HG02759 (cell line): ENCODE measurements at regions not wholly inside any gene's neighbourhood (a gene's known extent, or its start where the extent isn't known, plus 50 kb on each side); places are given as distances from the start of the nearest gene placed in this dataset.

Experiments used
- ATAC-seq: cut with Tn5 transposase; IDR thresholded peaks from one replicate; pipeline ENCODE4 v1.9.1; 2021; ENCODE audit warnings: mild to moderate bottlenecking, moderate library complexity; ENCODE audit not compliant: unreplicated experiment

- ATAC-seq: no peak
Observed at GRCh38 chr11:121946514-121946913, 169.5 kb downstream of the BLID start.

GRCh38 chr11:121944556-121945230, 171.3 kb downstream of the BLID start:
- no peak for ATAC-seq

- no peak for ATAC-seq
Observed at GRCh38 chr11:121938076-121938475, 177.9 kb downstream of the BLID start.

GRCh38 chr11:121936781-121937447, 179.1 kb downstream of the BLID start:
- ATAC-seq: no peak

- no peak for ATAC-seq
Observed at GRCh38 chr11:121936370-121936769, 179.6 kb downstream of the BLID start.

- no peak for ATAC-seq
Observed at GRCh38 chr11:121933694-121934093, 182.3 kb downstream of the BLID start.

GRCh38 chr11:121933294-121933693, 182.7 kb downstream of the BLID start:
- no peak for ATAC-seq

- ATAC-seq: no peak
Observed at GRCh38 chr11:121932646-121933185, 183.3 kb downstream of the BLID start.

- ATAC-seq: no peak
Observed at GRCh38 chr11:121931748-121932352, 184.2 kb downstream of the BLID start.

- ATAC-seq: no peak
Observed at GRCh38 chr11:121931121-121931520, 184.9 kb downstream of the BLID start.

- ATAC-seq: peak; percentile 59
Observed at GRCh38 chr11:121930004-121930965, 185.7 kb downstream of the BLID start.

GRCh38 chr11:121929581-121929980, 186.4 kb downstream of the BLID start:
- ATAC-seq: no peak

GRCh38 chr11:121928597-121929580, 187.1 kb downstream of the BLID start:
- ATAC-seq: no peak

- ATAC-seq: no peak
Observed at GRCh38 chr11:121927789-121928188, 188.2 kb downstream of the BLID start.

GRCh38 chr11:121927097-121927785, 188.8 kb downstream of the BLID start:
- ATAC-seq: no peak

- no peak for ATAC-seq
Observed at GRCh38 chr11:121924191-121924590, 191.8 kb downstream of the BLID start.

GRCh38 chr11:121917482-121917881, 198.5 kb downstream of the BLID start:
- no peak for ATAC-seq

GRCh38 chr11:121914508-121915059, 201.4 kb downstream of the BLID start:
- no peak for ATAC-seq

GRCh38 chr11:121909596-121909995, 206.4 kb downstream of the BLID start:
- no peak for ATAC-seq
